LNCaP clone FGC (cell line): ENCODE measurements at regions not wholly inside any gene's neighbourhood (a gene's known extent, or its start where the extent isn't known, plus 50 kb on each side); places are given as distances from the start of the nearest gene placed in this dataset.

Experiments used
- DNase-seq: peaks from one replicate; pipeline ENCODE4 v3.0.0-alpha.2; 2011; ENCODE audit warnings: low read depth
- H3K4me3 ChIP-seq: 2 replicates; pipeline ENCODE4 v1.5.1; 2011; ENCODE audit warnings: mild to moderate bottlenecking, low read depth, low read length, control low read depth
- TF ChIP-seq, protein P1 (sequence below): IDR thresholded peaks from 2 replicates; pipeline ENCODE4 v1.5.1; 2012; ENCODE audit warnings: mild to moderate bottlenecking; ENCODE audit not compliant: control insufficient read depth, insufficient read depth; ENCODE audit errors: extremely low read depth

DNA sequence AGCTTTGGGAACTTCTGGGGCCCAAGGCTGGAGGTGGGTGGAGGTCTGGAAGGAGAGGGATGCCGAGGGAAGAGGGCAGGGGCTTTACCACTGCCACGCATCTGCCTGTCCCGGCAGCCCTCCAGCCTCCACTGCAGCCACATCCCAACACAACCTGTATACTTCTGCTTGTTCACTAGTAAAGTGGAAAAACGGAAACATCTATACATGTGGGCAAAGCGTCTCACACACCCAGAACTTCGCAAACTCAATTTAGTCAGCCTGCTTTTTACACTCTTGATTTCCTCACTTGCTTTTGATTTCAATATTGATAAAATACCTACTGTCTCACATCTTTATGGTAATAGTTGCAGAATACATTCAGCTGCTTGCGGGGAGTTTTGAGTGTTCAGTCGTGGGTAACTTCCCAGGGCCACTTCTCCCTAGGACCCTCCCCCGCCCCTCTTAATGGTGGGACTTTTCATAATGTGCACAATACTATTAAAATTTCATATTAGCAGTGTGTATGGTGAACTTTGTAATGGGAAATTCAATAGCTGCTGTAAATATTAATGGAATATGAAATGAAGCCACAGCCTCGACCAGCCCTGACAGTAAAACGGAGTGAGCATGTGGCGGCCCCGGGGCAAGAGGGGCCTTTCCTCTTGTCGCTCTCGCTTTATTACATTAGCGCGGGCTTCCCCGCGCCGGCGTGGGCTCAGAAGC is 85.2 kb downstream of the NR2F2 start:
- no peak for DNase-seq
- H3K4me3 ChIP-seq: no peak overlapping the region
- TF ChIP-seq, protein P1, sequence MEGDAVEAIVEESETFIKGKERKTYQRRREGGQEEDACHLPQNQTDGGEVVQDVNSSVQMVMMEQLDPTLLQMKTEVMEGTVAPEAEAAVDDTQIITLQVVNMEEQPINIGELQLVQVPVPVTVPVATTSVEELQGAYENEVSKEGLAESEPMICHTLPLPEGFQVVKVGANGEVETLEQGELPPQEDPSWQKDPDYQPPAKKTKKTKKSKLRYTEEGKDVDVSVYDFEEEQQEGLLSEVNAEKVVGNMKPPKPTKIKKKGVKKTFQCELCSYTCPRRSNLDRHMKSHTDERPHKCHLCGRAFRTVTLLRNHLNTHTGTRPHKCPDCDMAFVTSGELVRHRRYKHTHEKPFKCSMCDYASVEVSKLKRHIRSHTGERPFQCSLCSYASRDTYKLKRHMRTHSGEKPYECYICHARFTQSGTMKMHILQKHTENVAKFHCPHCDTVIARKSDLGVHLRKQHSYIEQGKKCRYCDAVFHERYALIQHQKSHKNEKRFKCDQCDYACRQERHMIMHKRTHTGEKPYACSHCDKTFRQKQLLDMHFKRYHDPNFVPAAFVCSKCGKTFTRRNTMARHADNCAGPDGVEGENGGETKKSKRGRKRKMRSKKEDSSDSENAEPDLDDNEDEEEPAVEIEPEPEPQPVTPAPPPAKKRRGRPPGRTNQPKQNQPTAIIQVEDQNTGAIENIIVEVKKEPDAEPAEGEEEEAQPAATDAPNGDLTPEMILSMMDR: no peak

DNA sequence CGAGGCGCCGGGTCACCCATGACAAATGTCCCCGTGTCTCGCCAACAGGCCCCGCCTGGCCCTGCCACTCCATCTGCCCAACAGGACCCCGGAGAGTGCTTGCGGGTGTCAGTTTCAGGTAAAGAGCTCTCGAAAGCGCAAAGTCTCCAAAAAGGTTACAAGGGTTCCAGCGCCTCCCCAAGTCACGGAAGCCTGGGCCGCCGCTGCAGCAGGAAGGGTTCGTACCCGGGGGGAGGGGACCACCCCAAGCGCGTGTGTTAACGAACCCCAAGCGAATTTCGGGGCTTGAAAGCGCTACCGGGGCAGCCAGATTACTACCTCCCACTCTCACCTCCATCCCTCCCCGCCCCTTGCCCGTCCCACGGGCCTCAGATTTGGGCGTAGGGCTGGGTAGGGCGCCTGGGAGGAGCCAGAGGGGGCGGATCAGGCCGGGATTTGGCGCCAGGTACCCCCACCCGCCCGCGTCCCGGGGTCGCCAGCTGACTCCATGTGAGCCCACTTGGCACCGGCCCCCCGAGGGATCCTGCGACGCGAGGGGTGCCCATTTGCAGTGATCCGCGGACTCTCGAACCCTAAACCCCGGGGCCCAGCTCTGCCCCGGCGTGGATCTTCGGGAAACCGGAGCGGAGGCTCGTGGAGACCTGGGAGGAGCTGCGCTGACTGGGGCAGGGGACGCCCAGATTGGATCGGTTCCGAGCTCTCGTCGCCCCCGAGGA is 85.9 kb downstream of the NR2F2 start:
- no peak for DNase-seq
- no peak overlapping the region for H3K4me3 ChIP-seq

DNA sequence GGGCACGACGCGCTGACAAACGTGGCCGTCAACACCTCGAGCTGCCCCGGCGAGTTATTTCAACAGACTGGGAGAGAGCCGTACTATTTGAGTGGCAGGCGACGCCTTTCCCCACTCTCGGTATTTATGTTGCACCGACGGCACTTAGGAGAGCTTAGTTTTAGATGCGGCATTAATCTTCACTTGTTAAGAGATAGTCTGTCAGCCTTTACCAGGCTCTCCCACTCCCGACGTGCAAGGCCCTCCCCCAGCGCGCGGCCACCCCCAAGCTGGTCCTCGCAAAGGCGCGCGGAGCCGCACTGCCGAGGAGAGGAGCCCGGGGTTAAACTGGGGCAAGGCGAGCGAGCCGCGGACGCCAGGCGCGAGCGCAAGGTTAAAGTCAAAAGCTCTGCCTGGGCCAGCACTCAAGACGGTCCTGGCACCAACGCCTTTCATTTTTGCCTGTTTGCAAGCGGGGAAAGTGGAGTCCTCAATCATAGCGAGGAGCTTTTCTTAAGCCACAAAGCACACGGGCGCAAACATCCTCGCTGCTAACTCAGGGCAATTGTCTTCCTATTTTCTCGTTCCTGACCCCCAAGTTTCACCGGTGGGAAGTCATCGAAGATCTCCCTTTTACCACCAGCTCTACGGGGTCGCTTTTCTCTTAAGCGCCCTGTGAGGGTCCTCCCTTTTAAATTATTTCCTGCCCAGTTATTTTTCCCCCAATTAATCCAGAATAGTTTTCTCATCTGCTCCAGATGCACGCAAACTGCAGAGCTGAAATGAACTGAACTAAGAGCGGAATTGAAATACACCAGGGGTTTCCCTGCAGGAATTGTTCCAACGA is 86.6 kb downstream of the NR2F2 start:
- no peak for DNase-seq
- H3K4me3 ChIP-seq: no peak overlapping the region
- TF ChIP-seq, protein P1: no peak

More for the DNA sequence above, 85.9 kb downstream of the NR2F2 start:
- TF ChIP-seq, protein P1: no peak

DNA sequence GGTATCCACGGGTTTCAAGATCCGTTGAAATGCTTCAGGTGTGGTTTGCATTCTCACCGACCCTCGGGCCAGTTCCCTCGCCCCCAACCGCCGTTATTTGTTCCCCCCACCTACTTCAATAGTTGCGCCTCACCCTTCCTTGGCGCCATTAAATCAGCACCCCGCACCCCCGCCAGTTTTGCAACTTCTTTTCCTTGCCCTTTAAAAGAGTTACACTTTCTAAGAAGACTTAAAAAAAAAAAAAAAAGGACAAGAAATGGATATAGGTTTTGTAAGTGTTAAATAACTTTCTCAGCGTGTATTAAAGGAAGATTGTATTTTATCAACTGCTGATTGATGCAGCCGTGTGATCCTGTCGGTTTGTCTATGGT is 87.2 kb downstream of the NR2F2 start:
- TF ChIP-seq, protein P1: no peak
- no peak overlapping the region for H3K4me3 ChIP-seq
- no peak for DNase-seq

DNA sequence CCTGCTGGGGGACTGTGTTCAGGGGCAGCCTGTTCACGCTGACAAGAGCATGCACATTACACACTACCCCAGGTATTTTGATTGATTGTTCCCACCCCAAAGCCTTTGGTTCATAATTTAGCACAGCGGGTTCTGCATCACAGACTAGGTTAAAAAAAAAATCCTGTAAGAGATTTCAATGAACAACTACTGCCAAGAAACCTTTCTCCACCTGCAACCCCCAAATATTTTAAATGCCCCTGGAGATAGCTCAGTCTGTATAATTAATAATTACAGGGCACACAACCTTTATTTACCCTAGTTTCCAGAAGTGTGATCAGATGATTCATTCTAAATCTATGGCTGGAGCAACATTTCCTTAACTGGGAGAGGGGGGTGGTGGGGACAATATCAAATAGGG is 87.6 kb downstream of the NR2F2 start:
- no peak overlapping the region for H3K4me3 ChIP-seq
- DNase-seq: no peak
- TF ChIP-seq, protein P1: no peak

DNA sequence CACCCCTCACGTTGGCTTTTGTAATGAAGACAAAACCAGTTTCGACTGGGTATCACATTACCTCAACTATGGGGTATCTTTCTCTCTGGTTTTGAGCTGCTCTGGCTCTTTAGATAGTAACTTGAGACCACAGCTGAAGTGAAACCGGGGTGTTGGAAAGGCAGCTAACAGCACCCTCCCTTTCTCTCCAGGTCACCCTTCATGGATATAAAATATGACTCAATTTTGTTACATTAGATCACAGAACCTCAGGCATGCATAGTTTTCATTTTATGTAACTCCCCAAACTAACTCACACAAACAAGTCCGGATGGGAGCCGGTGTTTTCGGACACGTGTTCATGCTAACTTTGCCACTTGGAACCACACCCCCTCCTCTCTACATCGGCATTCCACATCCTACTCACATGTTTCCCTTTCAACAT is 90.7 kb downstream of the NR2F2 start:
- no peak overlapping the region for H3K4me3 ChIP-seq
- TF ChIP-seq, protein P1: no peak
- DNase-seq: no peak
